ENCODE measurements at regions not wholly inside any gene's neighbourhood (a gene's known extent, or its start where the extent isn't known, plus 50 kb on each side); places are given as distances from the start of the nearest gene placed in this dataset.
"Not testable (repeated sequence)": the region's sequence is repeated elsewhere in the genome, so short reads cannot be mapped to it uniquely, and the experiment has no call there.

- not testable (repeated sequence) for DNase-seq (ENCODE audit: low read depth in 1 of 2, low spot score in 1 of 2)
These were observed 140.2 kb upstream of the ATP11B start for GRCh38 chr3:182653065-182653464.

- no peak for DNase-seq (ENCODE audit: low read depth in 1 of 2, low spot score in 1 of 2)
These were observed 124.8 kb upstream of the ATP11B start for GRCh38 chr3:182668541-182668940.

DNA sequence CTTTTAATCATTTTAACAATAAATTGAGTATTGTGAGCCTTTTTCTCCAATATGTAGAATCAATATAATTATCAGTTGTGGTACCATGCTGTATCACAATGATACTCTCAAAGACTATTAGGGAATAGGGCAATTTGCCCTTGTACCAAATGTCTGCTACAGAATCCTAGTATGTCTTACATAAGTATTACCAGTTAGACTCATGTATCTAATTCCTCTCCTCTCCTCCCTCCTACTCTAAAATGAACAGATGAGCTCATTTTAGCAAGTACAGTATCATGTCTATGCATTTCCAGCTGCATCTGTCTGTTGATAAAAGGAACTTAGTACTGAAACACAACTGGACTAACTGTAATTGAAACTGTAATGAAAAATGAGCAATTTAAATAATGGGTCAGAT, 124.3 kb upstream of the ATP11B start:
- DNase-seq (ENCODE audit: low read depth in 1 of 2, low spot score in 1 of 2) = no peak

DNA sequence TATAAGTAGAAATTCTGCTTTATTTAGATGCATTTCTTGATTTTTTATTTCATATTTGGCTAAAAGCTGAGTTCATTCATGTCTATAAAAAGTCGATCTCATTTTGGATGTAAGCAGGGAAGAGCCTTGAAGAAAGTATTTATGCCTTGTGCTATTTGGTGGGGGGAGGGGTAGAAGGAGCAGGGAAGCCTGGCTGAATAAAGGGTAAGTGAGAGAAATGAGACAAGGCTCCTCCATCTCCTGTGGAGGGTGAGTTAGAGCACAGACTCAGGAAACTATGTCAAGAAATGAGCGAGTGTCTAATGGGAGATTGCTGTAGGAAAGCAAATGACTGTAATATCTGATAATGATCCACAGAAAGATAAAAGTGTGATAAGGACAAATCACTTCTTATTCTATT, 121.8 kb upstream of the ATP11B start:
- DNase-seq (ENCODE audit: low read depth in 1 of 2, low spot score in 1 of 2) = no peak

GRCh38 chr3:182671942-182672341, 121.4 kb upstream of the ATP11B start:
- no peak for DNase-seq (ENCODE audit: low read depth in 1 of 2, low spot score in 1 of 2)

- DNase-seq (ENCODE audit: low read depth in 1 of 2, low spot score in 1 of 2) = no peak
These were observed 120.0 kb upstream of the ATP11B start for GRCh38 chr3:182673336-182673735.

DNA sequence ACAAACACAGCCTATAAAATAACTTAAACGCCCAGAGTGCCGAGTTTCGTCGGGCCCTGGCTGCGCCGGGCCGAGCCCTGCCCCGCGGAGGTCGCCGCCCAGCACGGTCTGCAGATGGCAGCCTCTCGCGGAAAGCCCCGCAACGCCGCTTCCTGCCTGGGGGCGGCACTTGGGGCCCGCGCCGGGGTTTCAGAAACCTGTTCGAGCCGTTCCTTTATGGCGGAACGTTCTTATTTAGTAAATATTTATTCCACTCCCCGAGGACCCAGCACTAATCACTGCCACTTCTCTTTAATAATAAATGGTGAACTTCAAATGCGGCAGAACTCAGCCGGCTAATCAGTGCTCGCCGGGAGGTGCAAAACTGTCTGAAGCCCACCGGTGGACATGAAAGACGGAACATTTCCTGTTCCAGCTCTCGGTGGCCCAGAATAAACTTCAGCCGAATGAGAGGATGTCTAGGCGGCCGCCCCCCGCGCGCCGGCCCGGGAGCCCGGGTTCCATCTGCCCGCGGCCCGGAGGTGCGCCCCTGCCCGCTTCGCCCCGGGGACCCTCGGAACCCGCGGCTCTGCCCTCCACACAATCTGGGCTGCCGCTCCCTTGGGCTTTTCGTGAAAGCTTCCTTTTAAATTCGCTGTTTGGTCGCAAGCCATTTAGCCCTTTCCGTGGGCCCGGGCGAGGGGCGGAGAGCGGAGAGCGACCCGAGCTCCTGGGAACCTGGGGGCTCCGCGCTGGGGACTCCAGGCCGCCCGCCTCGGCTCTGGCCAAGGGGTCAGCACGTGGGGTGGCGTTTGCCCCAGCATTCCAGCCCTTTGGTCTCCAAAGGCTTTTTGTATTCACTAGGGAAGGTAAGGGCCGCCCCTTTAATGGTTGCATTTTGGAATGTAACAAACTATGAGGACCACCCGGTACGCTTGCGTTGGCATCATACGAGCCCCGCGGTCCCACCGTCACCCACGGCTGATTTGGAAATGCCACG, 110.8 kb upstream of the ATP11B start:
- DNase-seq (ENCODE audit: low read depth in 1 of 2, low spot score in 1 of 2) = peak; percentile 11 to 21

DNA sequence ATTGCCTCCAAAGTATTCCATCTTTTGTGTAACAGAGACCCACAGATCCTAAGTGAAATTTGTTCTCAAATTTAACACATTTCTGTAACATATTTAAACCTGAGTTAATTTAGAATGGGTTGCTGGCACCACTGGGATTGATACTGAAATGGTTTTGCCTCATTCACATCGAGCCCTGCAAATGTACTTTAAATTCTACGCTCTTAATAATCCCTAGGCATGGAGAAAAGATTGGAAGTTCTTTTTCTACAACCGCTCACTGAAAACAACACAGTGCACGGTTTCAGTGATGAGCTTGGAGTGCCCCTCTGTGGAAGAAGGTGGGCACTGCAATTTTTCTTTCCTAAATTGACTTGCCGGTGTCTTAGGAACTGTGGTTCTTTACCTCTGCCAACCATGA, 109.9 kb upstream of the ATP11B start:
- DNase-seq (ENCODE audit: low read depth in 1 of 2, low spot score in 1 of 2) = peak; percentile 6 to 34

DNA sequence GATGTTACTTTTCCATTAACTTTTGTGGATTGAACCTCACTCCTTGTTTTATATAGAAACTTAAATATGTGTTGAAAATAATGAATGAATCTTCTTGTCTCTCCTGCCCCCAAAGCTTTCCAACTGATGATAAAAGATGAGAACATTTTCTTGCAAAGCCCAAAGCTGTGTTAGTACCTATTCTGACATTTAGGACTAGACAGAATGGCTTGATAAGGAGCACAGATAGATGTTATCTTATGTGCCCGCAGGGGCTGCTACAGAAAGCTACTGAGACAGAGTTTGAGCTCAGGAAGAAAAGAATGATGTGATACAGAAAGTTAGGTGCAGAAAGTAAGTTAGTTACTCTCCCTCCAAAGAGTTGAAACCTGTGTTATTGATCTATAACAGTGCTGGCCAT, 109.4 kb upstream of the ATP11B start:
- no peak for DNase-seq (ENCODE audit: low read depth in 1 of 2, low spot score in 1 of 2)

GRCh38 chr3:182686033-182686886, 107.0 kb upstream of the ATP11B start:
- DNase-seq (ENCODE audit: low read depth in 1 of 2, low spot score in 1 of 2) = no peak

- DNase-seq (ENCODE audit: low read depth in 1 of 2, low spot score in 1 of 2) = no peak
These were observed 103.1 kb upstream of the ATP11B start for GRCh38 chr3:182690172-182690571.

- DNase-seq (ENCODE audit: low read depth in 1 of 2, low spot score in 1 of 2) = no peak
These were observed 101.3 kb upstream of the ATP11B start for GRCh38 chr3:182692021-182692420.

DNA sequence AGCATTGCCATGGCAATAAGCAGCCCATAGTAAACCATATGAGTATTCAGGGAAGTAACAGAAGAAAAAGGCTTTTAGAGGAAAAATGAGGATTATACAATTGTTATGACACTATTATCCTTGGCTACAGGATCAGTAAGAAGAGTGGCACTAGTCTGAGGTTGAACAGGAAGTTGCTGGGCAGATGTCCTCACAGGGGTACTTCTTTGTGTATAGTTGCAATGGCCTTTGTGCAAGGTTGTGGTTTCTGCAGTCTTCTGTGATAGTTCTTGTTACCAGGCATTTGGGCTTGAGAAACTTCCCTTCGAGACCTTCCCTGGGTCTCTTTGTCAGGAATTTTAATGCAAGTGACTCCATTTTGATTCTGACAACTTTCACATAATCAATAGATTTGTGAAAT, 100.6 kb upstream of the ATP11B start:
- no peak for DNase-seq (ENCODE audit: low read depth in 1 of 2, low spot score in 1 of 2)

- DNase-seq (ENCODE audit: low read depth in 1 of 2, low spot score in 1 of 2) = no peak
These were observed 99.6 kb upstream of the ATP11B start for GRCh38 chr3:182693723-182694122.

DNA sequence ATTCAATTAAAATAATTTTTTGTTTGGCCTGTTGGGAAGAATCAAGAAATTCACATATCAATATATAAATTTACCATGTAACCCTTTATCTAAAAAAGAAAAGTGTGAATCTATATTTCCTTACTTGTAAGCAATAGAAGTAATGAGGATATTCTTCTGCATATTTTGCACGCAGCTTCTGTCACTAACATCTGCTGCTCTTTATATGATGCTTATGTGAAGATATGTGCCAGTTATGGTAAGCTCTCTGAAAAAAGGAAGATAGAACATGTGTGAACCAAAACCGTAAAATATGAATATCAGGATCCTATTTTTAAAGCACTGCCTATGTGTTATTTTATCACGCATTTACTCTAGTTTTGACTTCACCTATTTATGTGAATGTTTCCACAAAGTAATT, 96.4 kb upstream of the ATP11B start:
- no peak for DNase-seq (ENCODE audit: low read depth in 1 of 2, low spot score in 1 of 2)

- no peak for DNase-seq (ENCODE audit: low read depth in 1 of 2, low spot score in 1 of 2)
These were observed 95.9 kb upstream of the ATP11B start for GRCh38 chr3:182697345-182697919.

GRCh38 chr3:182698078-182698477, 95.2 kb upstream of the ATP11B start:
- DNase-seq (ENCODE audit: low read depth in 1 of 2, low spot score in 1 of 2) = no peak

GRCh38 chr3:182699550-182700170, 93.6 kb upstream of the ATP11B start:
- no peak for DNase-seq (ENCODE audit: low read depth in 1 of 2, low spot score in 1 of 2)

DNA sequence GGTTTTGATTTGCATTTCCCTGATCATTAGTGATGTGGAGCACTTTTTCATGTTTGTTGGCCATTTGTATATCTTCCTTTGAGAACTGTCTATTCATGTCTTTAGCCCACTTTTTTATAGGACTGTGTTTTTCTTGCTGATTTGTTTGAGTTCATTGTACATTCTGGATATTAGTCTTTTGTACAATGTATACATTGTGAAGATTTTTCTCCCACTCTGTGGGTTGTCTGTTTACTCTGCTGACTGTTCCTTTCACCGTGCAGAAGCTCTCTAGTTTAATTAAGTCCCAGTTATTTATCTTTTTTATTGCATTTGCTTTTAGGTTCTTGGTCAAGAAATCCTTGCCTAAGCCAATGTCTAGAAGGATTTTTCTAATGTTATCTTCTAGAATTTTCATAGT, 91.1 kb upstream of the ATP11B start:
- no peak for DNase-seq (ENCODE audit: low read depth in 1 of 2, low spot score in 1 of 2)

DNA sequence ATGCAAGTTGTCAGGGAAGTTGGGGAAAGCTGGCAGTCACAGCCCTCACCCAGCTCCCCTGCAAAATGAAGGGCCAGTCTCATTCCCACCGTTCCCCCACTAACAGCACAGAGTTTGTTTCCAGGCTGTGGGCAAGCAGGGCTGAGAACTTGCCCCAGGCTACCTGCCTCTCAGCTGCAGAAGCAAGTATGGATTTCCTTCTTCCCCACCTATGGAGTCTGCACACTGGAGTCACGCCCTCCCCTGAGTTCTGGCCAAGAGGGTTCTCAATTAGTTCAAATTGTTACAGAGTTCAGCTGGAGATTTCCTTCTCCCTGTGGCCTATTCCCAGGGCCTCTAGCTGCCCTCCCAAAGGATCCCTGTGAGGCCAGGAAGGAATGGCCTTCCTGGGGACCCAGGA, 90.1 kb upstream of the ATP11B start:
- no peak for DNase-seq (ENCODE audit: low read depth in 1 of 2, low spot score in 1 of 2)

- no peak for DNase-seq (ENCODE audit: low read depth in 1 of 2, low spot score in 1 of 2)
These were observed 88.4 kb upstream of the ATP11B start for GRCh38 chr3:182704926-182705325.

Measured in activated T-helper 1 cell treated with anti-CD3 and anti-CD28 coated beads, Interleukin-2, amount 50 U/mL, for 16 hours (primary cell).